Muscle layer of duodenum (tissue), 2 donors: ENCODE measurements at regions not wholly inside any gene's neighbourhood (a gene's known extent, or its start where the extent isn't known, plus 50 kb on each side); places are given as distances from the start of the nearest gene placed in this dataset.

Source experiments
- H3K27ac ChIP-seq: one replicate; pipeline ENCODE4 v1.7.0; 2013; ENCODE audit warnings: mild to moderate bottlenecking, low read length
- H3K27me3 ChIP-seq: one replicate; pipeline ENCODE4 v1.7.0; 2013; ENCODE audit warnings: low read depth, mild to moderate bottlenecking, control low read depth, low read length
- H3K36me3 ChIP-seq, 2 donors: one replicate each; pipeline ENCODE4 v1.7.0; 2013; ENCODE audit warnings: low read length in 2 of 2, control low read depth in 1 of 2, mild to moderate bottlenecking in 1 of 2; ENCODE audit not compliant: insufficient read depth in 2 of 2, control insufficient read depth in 1 of 2
- H3K4me1 ChIP-seq, 2 donors: one replicate each; pipeline ENCODE4 v1.7.0; 2013; ENCODE audit warnings: low read length in 2 of 2, mild to moderate bottlenecking in 2 of 2, control low read depth in 1 of 2, moderate library complexity in 1 of 2; ENCODE audit not compliant: insufficient read depth in 2 of 2, control insufficient read depth in 1 of 2
- H3K4me3 ChIP-seq, 2 donors: one replicate each; pipeline ENCODE4 v1.7.0; 2013; ENCODE audit warnings: low read length in 2 of 2, low read depth in 1 of 2, mild to moderate bottlenecking in 1 of 2
- H3K9me3 ChIP-seq, 2 donors: one replicate each; pipeline ENCODE4 v1.7.0; 2013; ENCODE audit warnings: low read length in 2 of 2, control low read depth in 1 of 2, mild to moderate bottlenecking in 1 of 2; ENCODE audit not compliant: control insufficient read depth in 1 of 2
- donor health status: healthy.

DNA sequence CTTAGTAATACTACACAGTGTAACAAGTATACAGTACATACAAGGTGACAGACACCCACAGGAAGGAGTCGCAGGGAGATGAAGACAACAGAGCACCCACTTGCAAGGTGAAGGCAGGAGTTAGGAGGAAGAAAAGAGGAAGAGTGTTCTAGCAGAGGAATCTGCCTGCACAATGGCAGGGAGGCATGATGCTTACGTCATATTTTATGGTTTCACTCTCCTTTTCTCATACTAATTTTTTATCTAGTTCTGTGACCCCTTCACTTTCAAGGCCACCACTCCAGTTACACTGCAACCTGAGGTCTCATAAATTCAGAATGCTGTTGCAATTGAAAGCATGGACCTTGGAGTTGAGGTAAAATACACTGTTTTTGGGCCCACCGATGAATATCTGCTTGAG lies 331.7 kb downstream of the MEIS1 start:
- Histone ChIP-seq H3K4me1 (peaks cover 0 to 4% of the 10 kb centered on the region in 2 donors), H3K4me3 (no peak overlapping the region), H3K27me3 (no peaks in the 10 kb centered on the region), H3K27ac (no peak overlapping the region), H3K36me3 (no peaks in the 10 kb centered on the region), H3K9me3 (no peaks in the 10 kb centered on the region)

DNA sequence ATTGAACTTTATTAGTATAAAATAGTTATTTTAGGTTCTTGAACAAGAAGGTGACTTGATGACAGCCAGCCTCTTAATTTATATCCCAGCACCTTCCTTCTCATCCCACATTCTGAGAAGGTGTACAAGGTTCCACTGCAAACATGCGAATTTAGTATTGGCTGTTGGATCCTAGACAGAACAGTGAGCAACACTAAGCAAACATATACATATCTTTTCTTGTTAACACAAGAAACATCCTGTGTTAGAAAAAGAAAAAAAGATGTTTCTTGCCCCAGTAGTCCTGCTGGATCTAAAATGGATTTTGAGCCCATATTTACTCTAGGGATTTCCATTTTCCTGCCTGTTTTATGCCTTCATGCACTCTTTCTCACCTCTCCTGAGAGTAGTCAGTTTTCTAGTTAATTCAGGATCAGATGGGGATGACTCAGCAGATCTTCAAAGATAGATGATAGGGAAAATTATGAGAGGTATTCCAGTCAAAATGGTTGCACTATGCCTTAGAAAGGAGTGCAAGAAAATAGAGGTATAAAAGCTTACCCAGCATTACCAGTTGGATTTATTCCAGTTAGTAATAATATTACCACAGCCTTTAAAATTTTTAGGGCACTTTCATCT lies 336.5 kb downstream of the MEIS1 start:
- Histone ChIP-seq H3K36me3 (no peaks in the 10 kb centered on the region), H3K4me1 (peaks cover 0 to 4% of the 10 kb centered on the region in 2 donors), H3K4me3 (no peak overlapping the region), H3K27me3 (no peaks in the 10 kb centered on the region), H3K9me3 (no peaks in the 10 kb centered on the region), H3K27ac (no peak overlapping the region)

DNA sequence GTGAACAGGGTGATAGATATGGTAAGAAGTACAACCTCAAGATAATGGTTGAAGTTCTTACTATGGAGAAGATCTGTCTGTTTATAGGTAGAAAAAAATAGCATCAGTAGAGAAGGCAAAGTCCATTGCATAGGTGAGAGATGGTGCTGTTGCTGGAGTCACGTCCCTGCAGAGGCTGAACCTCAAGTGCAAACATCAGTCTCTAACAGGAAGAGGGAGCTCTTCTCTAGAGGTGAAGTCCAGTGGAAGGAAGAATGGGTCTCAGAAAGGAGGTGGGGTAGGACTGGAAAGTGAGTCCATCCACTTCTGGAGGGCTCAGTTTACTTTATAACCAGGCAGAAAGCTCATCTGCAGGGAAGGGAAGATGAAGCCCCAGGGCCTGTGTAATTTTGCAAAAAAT lies 337.7 kb downstream of the MEIS1 start:
- H3K4me3 ChIP-seq, result no peak overlapping the region
- no peaks in the 10 kb centered on the region for H3K36me3 ChIP-seq
- no peaks in the 10 kb centered on the region for H3K27me3 ChIP-seq
- H3K4me1 ChIP-seq, result peaks cover 0 to 4% of the 10 kb centered on the region in 2 donors
- no peak overlapping the region for H3K27ac ChIP-seq
- no peaks in the 10 kb centered on the region for H3K9me3 ChIP-seq

- no peak overlapping the region for H3K27ac ChIP-seq
- H3K4me3 ChIP-seq, result no peak overlapping the region
- H3K9me3 ChIP-seq, result no peaks in the 10 kb centered on the region
- H3K4me1 ChIP-seq, result peaks cover 0 to 4% of the 10 kb centered on the region in 2 donors
- no peaks in the 10 kb centered on the region for H3K36me3 ChIP-seq
- H3K27me3 ChIP-seq, result no peaks in the 10 kb centered on the region
Observed at GRCh38 chr2:66775730-66776422, 341.0 kb downstream of the MEIS1 start.

GRCh38 chr2:66781804-66782203 lies 346.9 kb downstream of the MEIS1 start:
- H3K4me1 ChIP-seq, result no peaks in the 10 kb centered on the region
- no peak overlapping the region for H3K27ac ChIP-seq
- no peaks in the 10 kb centered on the region for H3K9me3 ChIP-seq
- no peaks in the 10 kb centered on the region for H3K36me3 ChIP-seq
- H3K27me3 ChIP-seq, result no peaks in the 10 kb centered on the region
- H3K4me3 ChIP-seq, result no peak overlapping the region

GRCh38 chr2:66782780-66783361 lies 347.9 kb downstream of the MEIS1 start:
- no peak overlapping the region for H3K4me3 ChIP-seq
- H3K4me1 ChIP-seq, result peaks cover 0 to 4% of the 10 kb centered on the region in 2 donors
- H3K27me3 ChIP-seq, result no peaks in the 10 kb centered on the region
- H3K27ac ChIP-seq, result no peak overlapping the region
- no peaks in the 10 kb centered on the region for H3K36me3 ChIP-seq
- H3K9me3 ChIP-seq, result no peaks in the 10 kb centered on the region

GRCh38 chr2:66789741-66790140 lies 354.8 kb downstream of the MEIS1 start:
- Histone ChIP-seq H3K9me3 (no peaks in the 10 kb centered on the region), H3K27ac (no peak overlapping the region), H3K36me3 (no peaks in the 10 kb centered on the region), H3K4me1 (peaks cover 6 to 30% of the 10 kb centered on the region in 2 donors), H3K27me3 (no peaks in the 10 kb centered on the region), H3K4me3 (no peak overlapping the region)

- peak overlapping the region; percentile 32 for H3K27ac ChIP-seq
- H3K9me3 ChIP-seq, result no peaks in the 10 kb centered on the region
- H3K4me1 ChIP-seq, result peaks cover 6 to 30% of the 10 kb centered on the region in 2 donors
- no peaks in the 10 kb centered on the region for H3K36me3 ChIP-seq
- H3K27me3 ChIP-seq, result no peaks in the 10 kb centered on the region
- H3K4me3 ChIP-seq, result peak overlapping the region in 1 of 2 donors; percentile 18
Observed at GRCh38 chr2:66790651-66791181, 355.8 kb downstream of the MEIS1 start.

- Histone ChIP-seq H3K4me1 (peaks cover 6 to 26% of the 10 kb centered on the region in 2 donors), H3K27me3 (no peaks in the 10 kb centered on the region), H3K4me3 (no peak overlapping the region), H3K27ac (no peak overlapping the region), H3K9me3 (no peaks in the 10 kb centered on the region), H3K36me3 (no peaks in the 10 kb centered on the region)
Observed at GRCh38 chr2:66794070-66794469, 359.1 kb downstream of the MEIS1 start.

DNA sequence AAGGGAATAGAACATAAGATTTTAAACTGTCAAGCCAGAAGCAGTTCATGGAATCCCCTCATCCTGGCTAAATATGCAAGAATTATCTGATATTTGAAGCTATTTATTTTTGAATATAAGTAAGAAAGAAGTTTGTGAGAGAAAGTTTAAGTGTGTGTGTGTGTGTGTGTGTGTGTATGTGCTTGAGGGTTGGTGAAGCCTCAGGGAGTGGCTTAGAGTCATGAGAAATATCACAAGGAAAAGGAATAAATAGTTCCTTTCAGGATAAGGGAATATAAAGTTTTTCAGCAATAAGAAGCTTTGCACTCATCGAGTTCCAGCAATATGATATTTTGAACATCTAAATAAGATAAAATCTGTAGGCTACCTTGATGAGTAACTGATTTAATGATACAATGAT lies 359.6 kb downstream of the MEIS1 start:
- Histone ChIP-seq H3K27ac (no peak overlapping the region), H3K9me3 (no peaks in the 10 kb centered on the region), H3K36me3 (no peaks in the 10 kb centered on the region), H3K4me3 (no peak overlapping the region), H3K4me1 (peaks cover 6 to 23% of the 10 kb centered on the region in 2 donors), H3K27me3 (no peaks in the 10 kb centered on the region)

DNA sequence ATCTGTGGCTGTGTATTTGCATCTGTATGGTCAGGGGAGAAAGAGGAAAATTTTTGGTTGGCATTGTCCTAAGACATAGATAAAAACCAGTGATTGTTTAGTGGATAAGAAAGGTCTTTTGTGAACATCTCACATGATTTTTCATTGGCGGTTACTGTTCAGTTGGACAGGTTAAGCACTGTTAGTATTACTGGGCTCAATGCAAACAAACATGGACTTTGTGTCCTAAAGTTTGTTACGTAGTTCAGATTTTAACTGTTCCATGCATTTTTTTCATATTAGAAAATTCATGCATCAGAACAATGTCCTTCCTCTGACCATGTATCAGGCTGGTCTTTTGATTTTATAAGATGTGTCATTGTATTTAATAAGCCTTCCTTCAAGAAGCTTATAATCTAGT lies 368.0 kb downstream of the MEIS1 start:
- Histone ChIP-seq H3K27me3 (no peaks in the 10 kb centered on the region), H3K9me3 (no peaks in the 10 kb centered on the region)

More for the DNA sequence above, 368.0 kb downstream of the MEIS1 start:
- Histone ChIP-seq H3K27ac (no peak overlapping the region), H3K36me3 (no peaks in the 10 kb centered on the region), H3K4me1 (no peaks in the 10 kb centered on the region), H3K4me3 (no peak overlapping the region)
